Testis (tissue), 2 donors: ENCODE measurements at regions not wholly inside any gene's neighbourhood (a gene's known extent, or its start where the extent isn't known, plus 50 kb on each side); places are given as distances from the start of the nearest gene placed in this dataset.

Source experiments
- POLR2A ChIP-seq: fragments of 450-650 bp; IDR thresholded peaks from one replicate; pipeline ENCODE4 v1.6.1; 2017; ENCODE audit warnings: antibody characterized with exemption, mild to moderate bottlenecking, moderate library complexity
- TF ChIP-seq, protein P1 (sequence below), 3 experiments: fragments of 450-650 bp in 2 of 3; fragments of 200-600 bp in 1 of 3; sonication (generic) in 1 of 3; IDR thresholded peaks; one replicate each; pipeline ENCODE4 v1.5.1; 2016 to 2019; ENCODE audit warnings: antibody characterized with exemption in 3 of 3, mild to moderate bottlenecking in 2 of 3, moderate library complexity in 1 of 3

- TF ChIP-seq, protein P1, sequence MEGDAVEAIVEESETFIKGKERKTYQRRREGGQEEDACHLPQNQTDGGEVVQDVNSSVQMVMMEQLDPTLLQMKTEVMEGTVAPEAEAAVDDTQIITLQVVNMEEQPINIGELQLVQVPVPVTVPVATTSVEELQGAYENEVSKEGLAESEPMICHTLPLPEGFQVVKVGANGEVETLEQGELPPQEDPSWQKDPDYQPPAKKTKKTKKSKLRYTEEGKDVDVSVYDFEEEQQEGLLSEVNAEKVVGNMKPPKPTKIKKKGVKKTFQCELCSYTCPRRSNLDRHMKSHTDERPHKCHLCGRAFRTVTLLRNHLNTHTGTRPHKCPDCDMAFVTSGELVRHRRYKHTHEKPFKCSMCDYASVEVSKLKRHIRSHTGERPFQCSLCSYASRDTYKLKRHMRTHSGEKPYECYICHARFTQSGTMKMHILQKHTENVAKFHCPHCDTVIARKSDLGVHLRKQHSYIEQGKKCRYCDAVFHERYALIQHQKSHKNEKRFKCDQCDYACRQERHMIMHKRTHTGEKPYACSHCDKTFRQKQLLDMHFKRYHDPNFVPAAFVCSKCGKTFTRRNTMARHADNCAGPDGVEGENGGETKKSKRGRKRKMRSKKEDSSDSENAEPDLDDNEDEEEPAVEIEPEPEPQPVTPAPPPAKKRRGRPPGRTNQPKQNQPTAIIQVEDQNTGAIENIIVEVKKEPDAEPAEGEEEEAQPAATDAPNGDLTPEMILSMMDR (IDR thresholded peaks at IDR 0.05) = no peak
- no peak for TF ChIP-seq POLR2A
Observed at GRCh38 chr6:26200918-26201721, 113.9 kb downstream of the HFE start.
